HG02623 (cell line): ENCODE measurements at regions not wholly inside any gene's neighbourhood (a gene's known extent, or its start where the extent isn't known, plus 50 kb on each side); places are given as distances from the start of the nearest gene placed in this dataset.
"Not testable (repeated sequence)": the region's sequence is repeated elsewhere in the genome, so short reads cannot be mapped to it uniquely, and the experiment has no call there.

Experiments
- ATAC-seq: cut with Tn5 transposase; IDR thresholded peaks from one replicate; pipeline ENCODE4 v1.9.1; 2021; ENCODE audit warnings: moderate library complexity; ENCODE audit not compliant: unreplicated experiment

GRCh38 chr14:44788612-44789011 lies 173.1 kb downstream of the KLHL28 start:
- no peak for ATAC-seq

DNA sequence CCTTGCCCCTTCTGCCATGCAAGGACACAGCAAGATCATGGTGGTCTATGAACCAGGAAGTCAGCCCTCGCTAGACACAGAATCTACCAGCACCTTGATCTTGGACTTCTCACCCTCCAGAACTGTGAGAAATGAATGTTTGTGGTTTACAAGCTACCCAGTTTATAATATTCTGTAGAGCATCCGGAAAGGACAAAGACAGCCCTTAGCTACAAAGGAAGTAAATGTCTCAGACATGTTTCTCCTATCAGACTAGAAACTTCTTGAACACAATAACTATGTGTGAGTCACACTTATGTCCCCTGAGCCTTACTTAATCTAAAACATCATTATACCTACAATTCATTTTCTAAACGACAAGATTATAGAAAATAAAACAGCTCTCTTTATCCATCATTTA lies 176.7 kb downstream of the KLHL28 start:
- no peak for ATAC-seq

DNA sequence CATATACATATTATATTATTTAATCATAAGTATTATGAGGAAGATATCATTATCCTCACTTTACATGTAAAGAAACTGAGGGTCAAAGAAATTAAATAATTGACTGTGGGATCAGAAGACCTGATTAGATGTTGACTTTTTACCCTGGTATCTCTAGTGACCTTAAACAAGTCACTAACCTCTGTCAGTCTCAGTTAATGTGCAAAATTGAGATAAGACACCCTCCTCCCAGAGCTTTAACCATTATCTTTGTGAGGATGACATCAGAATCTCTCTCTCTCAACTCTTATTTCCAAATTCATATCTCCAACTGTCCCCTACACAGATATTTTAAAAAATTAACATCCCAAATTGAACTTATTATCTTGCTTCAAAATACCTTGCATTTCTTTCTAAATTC lies 177.8 kb downstream of the KLHL28 start:
- no peak for ATAC-seq

DNA sequence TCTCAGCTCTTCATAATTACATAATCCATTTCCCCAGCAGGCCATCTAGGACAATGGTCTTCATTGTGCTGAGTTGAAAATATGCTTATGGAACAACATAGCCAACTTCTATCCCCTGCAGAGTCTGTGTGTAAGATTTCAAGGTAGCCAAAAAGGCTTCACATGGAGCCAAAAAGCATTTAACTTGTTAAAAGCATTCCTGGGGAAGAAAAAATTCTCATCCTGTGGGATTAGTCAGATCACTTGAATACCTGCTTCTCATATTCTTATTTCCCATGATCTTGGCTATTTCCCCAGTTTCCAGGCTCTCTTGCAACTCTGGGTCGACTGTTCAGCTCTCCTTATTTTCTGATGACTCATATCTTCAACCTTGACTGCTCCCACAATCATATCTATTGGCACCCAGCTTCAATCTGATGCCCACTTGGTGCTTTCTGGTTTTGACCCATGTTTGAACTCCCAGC lies 178.9 kb downstream of the KLHL28 start:
- ATAC-seq = no peak

GRCh38 chr14:44780989-44781388 lies 180.8 kb downstream of the KLHL28 start:
- no peak for ATAC-seq

DNA sequence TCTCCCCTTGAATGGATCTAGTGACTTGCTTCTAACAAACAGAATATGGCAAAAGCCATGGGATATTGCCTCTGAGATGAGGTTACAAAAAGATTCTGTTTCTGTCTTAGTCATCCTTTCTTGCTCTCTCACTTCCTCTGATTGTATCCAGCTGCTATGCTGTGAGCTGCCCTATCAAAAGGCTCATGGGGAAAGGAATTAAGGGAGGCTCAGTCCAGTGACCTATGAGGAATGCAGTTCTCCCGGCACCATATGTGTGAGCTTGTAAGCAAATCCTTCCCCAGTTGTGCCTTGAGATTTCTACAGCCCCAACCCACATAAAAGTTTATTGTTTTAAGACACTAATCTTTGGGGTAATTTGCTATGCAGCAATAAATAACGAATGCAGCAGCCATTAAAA lies 183.1 kb downstream of the KLHL28 start:
- ATAC-seq = peak; percentile 63

GRCh38 chr14:44777584-44777983 lies 184.2 kb downstream of the KLHL28 start:
- no peak for ATAC-seq

DNA sequence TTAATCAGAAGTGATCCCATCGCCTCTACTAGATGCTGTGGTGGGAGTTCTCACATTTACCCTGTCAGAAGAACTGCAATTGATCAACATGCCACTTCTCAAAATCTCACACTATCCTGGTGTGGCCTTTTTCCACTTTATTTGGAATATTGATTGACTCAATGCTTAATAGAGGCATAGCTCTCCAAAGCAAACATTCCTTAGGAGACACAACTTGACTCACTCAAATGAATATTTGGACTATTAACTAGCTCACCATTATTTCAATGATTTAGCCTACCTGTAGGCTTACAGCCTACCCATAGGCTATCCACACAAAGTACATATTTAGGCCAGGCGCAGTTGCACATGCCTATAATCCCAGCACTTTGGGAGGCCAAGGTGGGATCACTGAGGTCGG lies 186.5 kb downstream of the KLHL28 start:
- no peak for ATAC-seq

GRCh38 chr14:44774396-44774795 lies 187.4 kb downstream of the KLHL28 start:
- ATAC-seq = no peak

GRCh38 chr14:44771496-44771895 lies 190.3 kb downstream of the KLHL28 start:
- ATAC-seq = no peak

- ATAC-seq = no peak
These were observed 191.5 kb downstream of the KLHL28 start for GRCh38 chr14:44770201-44770600.

DNA sequence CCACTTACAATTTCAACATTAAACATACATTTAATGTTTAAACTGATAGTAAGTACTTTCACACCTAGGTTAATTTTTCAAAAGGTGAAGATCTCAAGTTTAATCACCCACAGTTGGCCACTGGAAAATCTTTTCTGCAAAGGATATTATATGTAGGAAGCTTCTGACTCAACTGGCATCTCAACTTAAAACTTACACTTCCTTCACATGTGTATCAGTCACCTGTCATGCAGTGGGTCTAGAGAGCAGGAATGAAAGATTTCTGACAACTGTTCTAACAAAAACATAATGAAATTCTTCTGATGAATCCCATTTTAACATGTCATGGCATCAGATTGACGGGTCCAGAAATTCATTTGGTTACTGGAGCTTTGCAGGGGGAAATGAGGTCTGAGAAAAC lies 192.8 kb downstream of the KLHL28 start:
- no peak for ATAC-seq

DNA sequence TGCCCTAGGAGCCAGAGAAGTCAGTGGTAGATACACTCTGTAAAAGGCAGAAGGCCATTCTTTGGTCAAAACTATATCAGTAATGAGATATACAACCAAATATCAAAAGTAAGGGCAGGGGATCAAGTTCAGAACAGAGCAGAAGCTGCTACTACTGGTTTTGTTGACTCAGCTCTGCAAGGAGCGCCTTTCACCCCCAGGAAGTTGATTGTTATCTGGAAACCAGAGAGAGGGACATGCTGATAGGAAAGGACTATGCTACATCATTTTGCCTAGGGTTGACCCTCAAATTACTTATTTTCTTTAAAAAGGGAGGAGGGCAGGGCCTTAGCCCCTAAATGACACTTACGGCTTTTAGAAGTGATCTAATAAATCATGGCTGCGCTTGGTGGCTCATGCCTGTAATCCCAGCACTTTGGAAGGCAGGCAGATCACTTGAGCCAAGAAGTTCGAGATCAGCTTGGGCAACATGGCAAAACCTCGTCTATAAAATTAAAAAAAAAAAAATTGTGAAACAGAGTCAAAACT lies 194.0 kb downstream of the KLHL28 start:
- ATAC-seq = no peak

- no peak for ATAC-seq
These were observed 195.5 kb downstream of the KLHL28 start for GRCh38 chr14:44766285-44766684.

DNA sequence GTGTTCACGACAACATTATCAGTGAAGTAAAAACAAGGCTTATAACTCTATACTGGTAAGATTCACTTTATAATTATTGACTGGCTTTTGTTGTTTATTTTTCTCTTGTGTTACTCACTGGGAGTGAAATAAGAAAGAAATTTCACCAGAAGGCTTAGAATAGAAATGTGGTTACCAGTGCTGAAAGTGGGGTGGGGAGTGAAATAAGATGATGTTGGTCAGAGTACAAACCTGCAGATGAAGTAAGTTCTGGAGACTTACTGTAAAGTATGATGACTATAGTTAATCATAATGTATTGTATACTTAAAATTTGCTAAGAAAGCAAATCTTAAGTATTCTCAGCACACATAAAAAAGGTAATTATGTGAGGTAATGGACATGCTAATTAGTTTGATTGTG lies 198.4 kb downstream of the KLHL28 start:
- no peak for ATAC-seq

GRCh38 chr14:44759277-44759676 lies 202.5 kb downstream of the KLHL28 start:
- no peak for ATAC-seq

DNA sequence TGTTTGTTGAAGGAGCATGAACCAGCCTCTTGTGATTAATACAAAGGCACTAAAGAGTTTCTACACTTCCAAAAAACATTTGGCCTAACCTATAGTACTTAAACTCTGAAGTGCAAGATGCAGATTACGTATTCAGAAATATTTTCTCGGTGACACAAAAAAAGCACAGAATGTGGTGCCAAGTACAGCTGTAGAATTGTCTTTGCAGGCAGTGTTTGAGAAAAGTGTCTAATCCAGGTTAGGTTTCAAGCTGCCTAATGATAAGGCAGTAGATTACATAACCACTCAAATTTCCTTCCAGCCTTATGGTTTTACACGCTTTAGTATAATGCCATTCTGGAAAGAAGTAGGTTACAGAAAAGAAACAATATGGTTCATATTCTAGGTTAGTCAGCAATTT lies 205.2 kb downstream of the KLHL28 start:
- ATAC-seq = no peak

- no peak for ATAC-seq
These were observed 216.4 kb downstream of the KLHL28 start for GRCh38 chr14:44745371-44745770.

GRCh38 chr14:44742202-44742601 lies 219.5 kb downstream of the KLHL28 start:
- ATAC-seq = no peak

GRCh38 chr14:44741431-44741830 lies 220.3 kb downstream of the KLHL28 start:
- ATAC-seq = no peak

GRCh38 chr14:44736326-44736725 lies 225.4 kb downstream of the KLHL28 start:
- ATAC-seq = no peak

- no peak for ATAC-seq
These were observed 225.1 kb upstream of the FSCB start for GRCh38 chr14:44732144-44732543.

DNA sequence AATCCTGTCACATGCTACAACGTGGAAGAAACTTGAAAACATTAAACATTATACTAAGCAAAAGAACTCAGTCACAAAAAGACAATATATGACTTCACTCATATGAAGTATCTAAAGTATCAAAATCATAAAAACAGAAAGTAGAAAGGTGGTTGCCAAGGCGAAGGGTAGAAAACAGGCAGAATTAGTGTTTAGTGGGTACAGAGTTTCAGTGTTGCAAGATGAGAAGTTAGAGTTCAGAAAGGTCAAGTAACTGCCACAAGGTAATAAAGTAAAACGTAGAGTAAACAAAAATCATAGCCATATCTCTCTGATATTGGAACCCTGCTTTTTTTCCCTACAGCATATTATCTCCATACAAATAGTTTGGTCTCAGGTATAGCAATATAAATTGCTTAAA lies 223.8 kb upstream of the FSCB start:
- ATAC-seq = no peak

GRCh38 chr14:44721395-44721794 lies 214.3 kb upstream of the FSCB start:
- ATAC-seq = not testable (repeated sequence)
